GM12875 (cell line): ENCODE measurements at regions not wholly inside any gene's neighbourhood (a gene's known extent, or its start where the extent isn't known, plus 50 kb on each side); places are given as distances from the start of the nearest gene placed in this dataset.
"Not testable (repeated sequence)": the region's sequence is repeated elsewhere in the genome, so short reads cannot be mapped to it uniquely, and the experiment has no call there.

ENCODE experiments used
- H3K4me3 ChIP-seq: one replicate; pipeline ENCODE4 v1.5.1; 2011; ENCODE audit warnings: low read depth, low read length, control low read depth
- TF ChIP-seq, protein P1 (sequence below): IDR thresholded peaks from 2 replicates; pipeline ENCODE4 v1.5.1; 2011; ENCODE audit warnings: low read depth, mild to moderate bottlenecking, control low read depth, inconsistent platforms, low read length, moderate library complexity, borderline replicate concordance; ENCODE audit not compliant: insufficient read depth

DNA sequence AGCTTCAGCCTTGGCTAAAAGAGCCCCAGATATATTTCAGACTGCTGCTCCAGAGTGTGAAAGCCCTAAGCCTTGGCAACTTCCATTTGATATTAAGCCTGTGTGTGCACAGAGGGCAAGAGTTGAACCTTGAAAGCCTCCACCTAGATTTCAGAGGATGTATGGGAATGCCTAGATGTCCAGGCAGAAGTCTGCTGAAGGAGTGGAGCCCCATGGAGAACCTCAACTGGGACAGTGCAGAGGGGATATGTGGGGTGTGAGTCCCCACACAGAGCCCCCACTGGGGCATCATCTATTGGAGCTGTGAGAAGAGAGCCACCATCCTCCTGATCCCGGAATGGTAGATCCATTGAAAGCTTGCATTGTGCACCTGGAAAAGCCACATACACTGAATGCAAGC is 1784.8 kb upstream of the CDH9 start:
- TF ChIP-seq, protein P1, sequence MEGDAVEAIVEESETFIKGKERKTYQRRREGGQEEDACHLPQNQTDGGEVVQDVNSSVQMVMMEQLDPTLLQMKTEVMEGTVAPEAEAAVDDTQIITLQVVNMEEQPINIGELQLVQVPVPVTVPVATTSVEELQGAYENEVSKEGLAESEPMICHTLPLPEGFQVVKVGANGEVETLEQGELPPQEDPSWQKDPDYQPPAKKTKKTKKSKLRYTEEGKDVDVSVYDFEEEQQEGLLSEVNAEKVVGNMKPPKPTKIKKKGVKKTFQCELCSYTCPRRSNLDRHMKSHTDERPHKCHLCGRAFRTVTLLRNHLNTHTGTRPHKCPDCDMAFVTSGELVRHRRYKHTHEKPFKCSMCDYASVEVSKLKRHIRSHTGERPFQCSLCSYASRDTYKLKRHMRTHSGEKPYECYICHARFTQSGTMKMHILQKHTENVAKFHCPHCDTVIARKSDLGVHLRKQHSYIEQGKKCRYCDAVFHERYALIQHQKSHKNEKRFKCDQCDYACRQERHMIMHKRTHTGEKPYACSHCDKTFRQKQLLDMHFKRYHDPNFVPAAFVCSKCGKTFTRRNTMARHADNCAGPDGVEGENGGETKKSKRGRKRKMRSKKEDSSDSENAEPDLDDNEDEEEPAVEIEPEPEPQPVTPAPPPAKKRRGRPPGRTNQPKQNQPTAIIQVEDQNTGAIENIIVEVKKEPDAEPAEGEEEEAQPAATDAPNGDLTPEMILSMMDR = no peak
- no peak overlapping the region for H3K4me3 ChIP-seq

DNA sequence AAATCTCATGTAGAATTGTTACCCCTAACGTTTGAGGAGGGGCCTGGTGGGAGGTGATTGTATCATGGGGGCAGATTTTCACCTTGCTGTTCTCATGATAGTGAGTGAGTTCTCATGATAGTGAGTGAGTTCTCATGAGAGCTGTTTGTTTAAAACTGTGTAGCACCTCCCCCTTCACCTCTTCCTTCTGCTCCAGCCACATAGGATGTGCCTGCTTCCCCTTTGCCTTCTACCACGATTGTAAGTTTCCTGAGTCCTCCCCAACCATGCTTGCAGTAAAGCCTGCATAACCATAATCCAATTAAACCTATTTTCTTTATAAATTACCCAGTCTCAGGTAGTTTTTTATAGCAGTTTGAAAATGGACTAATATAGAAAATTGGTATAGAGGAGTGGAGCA is 1783.7 kb upstream of the CDH9 start:
- TF ChIP-seq, protein P1 = no peak

DNA sequence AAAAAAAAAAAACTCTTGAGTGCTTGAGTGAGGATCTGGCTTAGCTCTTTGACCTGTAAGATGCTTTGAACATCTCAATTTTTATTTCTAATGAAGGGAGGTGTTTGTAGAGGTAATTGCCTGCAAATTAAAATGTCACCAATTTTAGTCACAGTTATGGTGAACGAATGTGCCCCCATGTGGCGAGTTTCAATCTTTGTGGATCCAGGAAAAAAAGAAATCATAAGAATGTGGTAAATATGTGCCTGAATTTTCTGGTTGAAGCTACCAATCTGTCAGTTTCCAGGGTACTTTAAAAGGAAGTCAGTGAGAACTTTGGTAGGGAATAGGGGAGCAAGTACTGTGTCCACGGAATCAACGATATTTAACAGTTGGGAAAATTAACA is 1772.4 kb upstream of the CDH9 start:
- H3K4me3 ChIP-seq = no peak overlapping the region
- TF ChIP-seq, protein P1 = no peak

More for the DNA sequence above, 1783.7 kb upstream of the CDH9 start:
- H3K4me3 ChIP-seq = no peak overlapping the region

DNA sequence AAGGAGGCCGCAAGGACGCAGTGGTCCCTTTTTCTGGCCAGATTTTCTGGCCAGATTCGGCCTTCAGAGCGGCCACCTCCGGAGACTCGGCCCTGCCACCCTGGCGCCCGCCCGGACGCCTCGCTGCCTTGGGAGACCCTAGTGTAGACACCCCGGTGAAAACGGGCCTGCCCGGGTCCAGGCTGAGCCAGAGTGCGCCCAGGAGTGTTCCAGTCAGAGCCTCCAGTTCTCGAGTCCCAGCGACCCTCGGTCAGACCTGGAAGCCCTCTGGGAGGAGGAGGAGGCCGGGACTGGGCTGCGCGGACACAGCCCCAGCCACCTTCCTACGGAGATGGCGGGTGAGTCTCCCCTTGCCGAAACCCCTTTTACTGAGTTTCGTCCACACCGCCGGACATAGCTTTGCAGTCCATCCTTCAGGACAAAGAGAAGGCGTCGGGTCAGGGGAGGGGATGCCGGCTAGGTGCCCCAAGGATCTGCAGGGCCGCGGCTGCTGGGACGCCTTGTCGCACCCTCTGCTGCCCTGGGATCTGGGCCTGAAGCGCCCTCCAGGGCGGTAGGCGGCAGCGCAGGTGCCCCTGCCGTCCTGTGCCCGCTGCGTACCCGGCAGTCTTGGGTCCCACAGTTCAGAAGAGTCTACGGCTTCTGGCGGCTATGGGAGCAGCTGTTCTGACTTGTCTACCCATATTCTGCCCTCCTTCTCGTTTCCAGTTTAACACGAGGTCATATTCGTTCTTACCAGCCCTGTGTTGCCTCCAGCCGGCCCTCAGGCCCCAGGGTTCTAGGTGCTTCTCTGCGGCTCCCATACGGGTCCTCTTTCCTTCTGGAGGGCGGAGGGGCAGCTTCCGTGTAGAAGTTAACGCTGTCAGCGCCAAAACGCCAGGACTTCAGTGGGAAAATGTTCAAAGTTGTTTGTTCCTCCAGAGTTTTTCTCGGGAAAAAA is 1771.7 kb upstream of the CDH9 start:
- no peak overlapping the region for H3K4me3 ChIP-seq
- TF ChIP-seq, protein P1 = no peak

DNA sequence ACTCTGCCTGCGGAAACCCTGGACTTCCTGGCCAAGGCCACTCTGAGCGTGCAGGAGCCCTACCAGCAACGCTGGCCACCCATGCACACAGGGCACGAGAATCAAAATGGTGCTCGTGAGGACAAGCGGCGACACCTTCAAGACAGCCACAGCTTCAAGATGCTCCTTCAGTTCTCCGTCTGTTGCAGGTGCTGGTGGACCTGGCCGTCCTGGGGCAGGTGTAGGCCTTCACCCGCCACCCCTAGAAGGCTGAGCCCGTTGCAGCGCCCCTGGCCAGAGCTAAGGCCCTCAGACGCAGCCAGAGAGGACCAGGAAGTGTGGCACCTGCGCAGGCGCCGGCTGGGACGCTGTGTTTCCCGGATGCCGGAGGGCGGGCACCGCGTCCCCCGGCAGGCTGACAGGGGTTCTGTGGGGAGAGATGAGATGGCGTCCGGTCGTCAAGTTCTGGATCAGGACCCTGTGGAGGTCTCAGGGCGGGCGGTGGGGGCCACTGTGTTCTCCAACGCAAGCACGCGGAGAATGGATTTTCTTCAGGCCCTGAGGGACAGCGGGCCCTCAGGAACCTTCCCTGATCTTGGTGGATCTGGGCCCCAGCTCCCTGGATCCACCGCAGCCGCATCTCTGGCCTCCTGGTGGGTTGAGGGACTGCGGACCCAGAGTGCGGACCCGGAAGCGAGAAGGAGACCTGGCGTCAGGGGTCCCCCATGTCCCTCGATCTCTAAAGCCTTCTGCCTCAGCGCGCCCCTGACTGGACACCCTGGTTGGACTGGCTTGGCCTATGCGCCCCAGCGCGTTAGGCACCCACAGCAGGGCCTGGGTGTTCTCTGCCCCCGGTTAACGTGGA is 1770.8 kb upstream of the CDH9 start:
- TF ChIP-seq, protein P1 = no peak
- no peak overlapping the region for H3K4me3 ChIP-seq

DNA sequence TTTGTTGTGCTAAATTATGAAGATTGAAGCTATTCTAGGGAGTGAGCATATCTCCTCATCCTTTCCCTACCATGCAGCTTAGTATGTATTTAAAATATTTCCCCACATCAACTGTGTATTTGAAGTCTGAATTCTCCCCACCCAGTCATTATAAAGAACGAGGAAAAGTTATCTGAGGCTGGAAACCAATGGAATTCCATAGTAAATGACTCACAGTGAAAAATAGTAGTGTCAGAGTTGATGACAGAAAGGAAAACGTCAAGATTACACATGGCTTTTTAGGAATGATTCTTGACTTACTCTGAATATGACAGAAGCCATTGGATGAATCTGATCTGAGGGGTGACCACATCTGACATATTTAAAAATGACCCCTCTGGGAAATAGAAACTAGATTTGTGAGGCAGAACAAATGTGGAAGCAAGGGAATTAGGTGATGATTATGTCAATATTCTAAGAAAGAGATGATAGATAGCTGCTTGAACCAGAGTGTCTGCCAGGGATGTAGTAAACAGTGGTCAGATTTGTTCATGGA is 1768.9 kb upstream of the CDH9 start:
- H3K4me3 ChIP-seq = no peak overlapping the region
- TF ChIP-seq, protein P1 = no peak

DNA sequence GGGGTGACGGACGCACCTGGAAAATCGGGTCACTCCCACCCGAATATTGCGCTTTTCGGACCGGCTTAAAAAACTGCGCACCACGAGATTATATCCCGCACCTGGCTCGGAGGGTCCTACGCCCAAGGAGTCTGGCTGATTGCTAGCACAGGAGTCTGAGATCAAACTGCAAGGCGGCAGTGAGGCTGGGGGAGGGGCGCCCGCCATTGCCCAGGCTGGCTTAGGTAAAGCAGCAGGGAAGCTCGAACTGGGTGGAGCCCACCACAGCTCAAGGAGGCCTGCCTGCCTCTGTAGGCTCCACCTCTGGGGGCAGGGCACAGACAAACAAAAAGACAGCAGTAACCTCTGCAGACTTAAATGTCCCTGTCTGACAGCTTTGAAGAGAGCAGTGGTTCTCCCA is 1760.6 kb upstream of the CDH9 start:
- not testable (repeated sequence) for H3K4me3 ChIP-seq
